NT2/D1 (cell line): ENCODE measurements at regions not wholly inside any gene's neighbourhood (a gene's known extent, or its start where the extent isn't known, plus 50 kb on each side); places are given as distances from the start of the nearest gene placed in this dataset.

ENCODE experiments used
- SUZ12 ChIP-seq: IDR thresholded peaks from 2 replicates; pipeline ENCODE4 v1.6.1; 2011; ENCODE audit not compliant: insufficient read length, insufficient read depth; ENCODE audit errors: extremely low read depth
- YY1 ChIP-seq: IDR thresholded peaks from 2 replicates; pipeline ENCODE4 v1.6.1; 2011; ENCODE audit not compliant: insufficient read length, insufficient read depth
- ZNF274 ChIP-seq: IDR thresholded peaks from 2 replicates; pipeline ENCODE4 v1.6.1; 2011; ENCODE audit warnings: mild to moderate bottlenecking, low read depth, low read length

- TF ChIP-seq ZNF274 (no peak), YY1 (no peak), SUZ12 (no peak)
Observed at GRCh38 chr2:220014961-220015360, 387.5 kb downstream of the SLC4A3 start.
